ENCODE measurements at regions not wholly inside any gene's neighbourhood (a gene's known extent, or its start where the extent isn't known, plus 50 kb on each side); places are given as distances from the start of the nearest gene placed in this dataset.

- TF ChIP-seq CTCF (IDR thresholded peaks at IDR 0.05) (no peak), POLR2A (IDR thresholded peaks at IDR 0.05) (no peak)
These were observed 150.1 kb upstream of the SLC27A6 start for GRCh38 chr5:128815201-128815600.

Data from heart left ventricle (tissue), 13 donors.